ENCODE measurements at regions not wholly inside any gene's neighbourhood (a gene's known extent, or its start where the extent isn't known, plus 50 kb on each side); places are given as distances from the start of the nearest gene placed in this dataset.
"Not testable (repeated sequence)": the region's sequence is repeated elsewhere in the genome, so short reads cannot be mapped to it uniquely, and the experiment has no call there.

GRCh38 chr3:127440384-127440783 is 150.1 kb downstream of the TPRA1 start:
- no peak for DNase-seq (ENCODE audit: low spot score)

GRCh38 chr3:127439621-127440020 is 150.9 kb downstream of the TPRA1 start:
- no peak for DNase-seq (ENCODE audit: low spot score)

GRCh38 chr3:127438951-127439350 is 151.1 kb upstream of the PRR20G start:
- DNase-seq (ENCODE audit: low spot score): no peak

- DNase-seq (ENCODE audit: low spot score): no peak
These were observed 150.5 kb upstream of the PRR20G start for GRCh38 chr3:127438371-127438770.

GRCh38 chr3:127435299-127435698 is 147.5 kb upstream of the PRR20G start:
- DNase-seq (ENCODE audit: low spot score): not testable (repeated sequence)

GRCh38 chr3:127431066-127431465 is 143.2 kb upstream of the PRR20G start:
- no peak for DNase-seq (ENCODE audit: low spot score)

- no peak for DNase-seq (ENCODE audit: low spot score)
These were observed 140.6 kb upstream of the PRR20G start for GRCh38 chr3:127428344-127428997.

- DNase-seq (ENCODE audit: low spot score): no peak
These were observed 139.8 kb upstream of the PRR20G start for GRCh38 chr3:127427666-127428065.

GRCh38 chr3:127427156-127427555 is 139.3 kb upstream of the PRR20G start:
- DNase-seq (ENCODE audit: low spot score): no peak

GRCh38 chr3:127426444-127427153 is 138.8 kb upstream of the PRR20G start:
- no peak for DNase-seq (ENCODE audit: low spot score)

GRCh38 chr3:127425505-127426443 is 137.9 kb upstream of the PRR20G start:
- DNase-seq (ENCODE audit: low spot score): no peak

GRCh38 chr3:127424766-127425504 is 137.1 kb upstream of the PRR20G start:
- no peak for DNase-seq (ENCODE audit: low spot score)

- no peak for DNase-seq (ENCODE audit: low spot score)
These were observed 136.3 kb upstream of the PRR20G start for GRCh38 chr3:127423856-127424765.

GRCh38 chr3:127422663-127423375 is 135.0 kb upstream of the PRR20G start:
- no peak for DNase-seq (ENCODE audit: low spot score)

- no peak for DNase-seq (ENCODE audit: low spot score)
These were observed 134.3 kb upstream of the PRR20G start for GRCh38 chr3:127421943-127422662.

GRCh38 chr3:127420829-127421228 is 133.0 kb upstream of the PRR20G start:
- no peak for DNase-seq (ENCODE audit: low spot score)

GRCh38 chr3:127419641-127420553 is 132.1 kb upstream of the PRR20G start:
- no peak for DNase-seq (ENCODE audit: low spot score)

- DNase-seq (ENCODE audit: low spot score): no peak
These were observed 131.3 kb upstream of the PRR20G start for GRCh38 chr3:127419182-127419581.

All from activated CD4-positive, alpha-beta T cell treated with anti-CD3 and anti-CD28 coated beads, Interleukin-2, Interleukin-4, amounts not matched to agents 100 ng/mL and 50 ng/mL, durations not matched to agents 16 hours and 8 hours (primary cell).